Transverse colon (tissue), 4 donors: ENCODE measurements at regions not wholly inside any gene's neighbourhood (a gene's known extent, or its start where the extent isn't known, plus 50 kb on each side); places are given as distances from the start of the nearest gene placed in this dataset.
"Not testable (repeated sequence)": the region's sequence is repeated elsewhere in the genome, so short reads cannot be mapped to it uniquely, and the experiment has no call there.

ENCODE experiments used
- DNase-seq: peaks from one replicate; pipeline ENCODE4 v3.0.0-alpha.2; 2019
- H3K27ac ChIP-seq, 4 donors: fragments of 200-600 bp; sonication (generic); 2 replicates each; pipeline ENCODE4 v1.5.1; 2016 to 2018; ENCODE audit warnings: inconsistent platforms in 4 of 4
- H3K27me3 ChIP-seq: fragments of 200-600 bp; sonication (generic); 2 replicates; pipeline ENCODE4 v1.5.1; 2017; ENCODE audit warnings: inconsistent platforms
- H3K36me3 ChIP-seq, 4 donors: fragments of 200-600 bp; sonication (generic); 2 replicates each; pipeline ENCODE4 v1.5.1; 2017 to 2019; ENCODE audit warnings: inconsistent platforms in 4 of 4
- H3K4me1 ChIP-seq, 4 donors: fragments of 200-600 bp; sonication (generic); 2 replicates each; pipeline ENCODE4 v1.5.1; 2017 to 2020; ENCODE audit warnings: inconsistent platforms in 4 of 4
- H3K4me3 ChIP-seq, 4 donors: fragments of 200-600 bp; sonication (generic); 1 replicate in 1 of 4; 2 replicates in 3 of 4; pipeline versions ENCODE4 v1.5.1 to v1.6.1; 2017 to 2019; ENCODE audit warnings: inconsistent platforms in 4 of 4
- H3K9me3 ChIP-seq, 2 donors: fragments of 200-600 bp; sonication (generic); 2 replicates each; pipeline ENCODE4 v1.5.1; 2017 to 2019; ENCODE audit warnings: inconsistent platforms in 2 of 2
- CTCF ChIP-seq, 5 experiments: fragments of 200-600 bp in 3 of 5; fragments of 450-650 bp in 2 of 5; sonication (generic) in 3 of 5; IDR thresholded peaks; 1 replicate in 2 of 5; 2 replicates in 3 of 5; pipeline ENCODE4 v1.5.1; 2016 to 2017; ENCODE audit warnings: antibody characterized with exemption in 5 of 5, inconsistent platforms in 3 of 5, mild to moderate bottlenecking in 2 of 5, moderate library complexity in 1 of 5
- EP300 ChIP-seq: sonication (generic); formaldehyde crosslinking; IDR thresholded peaks from one replicate; pipeline ENCODE4 v1.6.1; 2017; ENCODE audit warnings: antibody characterized with exemption, low read depth
- POLR2A ChIP-seq: fragments of 450-650 bp; IDR thresholded peaks from one replicate; pipeline ENCODE4 v1.6.1; 2016; ENCODE audit warnings: antibody characterized with exemption, mild to moderate bottlenecking, moderate library complexity
- POLR2AphosphoS5 ChIP-seq, 3 donors: sonication (generic); formaldehyde crosslinking; IDR thresholded peaks; one replicate each; pipeline ENCODE4 v1.6.1; 2016; ENCODE audit warnings: antibody characterized with exemption in 3 of 3
- WGBS, 2 donors: methylation state at CpG; one replicate each; pipeline ENCODE4 v1.1.5; 2018; ENCODE audit warnings: low coverage in 1 of 2; 5-methylcytosine and 5-hydroxymethylcytosine counted together
- in situ Hi-C, 4 donors: fragments of 200-750 bp; cut with MboI; loops; one replicate each; pipeline versions ENCODE4 v1.15.0 to v1.15.1; 2017; ENCODE audit warnings: low sequenced_read_pairs in 3 of 4, low pct_ligation_motif_present in 1 of 4, low pct_unique_long_range_greater_than_20kb in 1 of 4
- intact Hi-C: fragments of 100-400 bp; cut with DNase I; formaldehyde crosslinking; loops from one replicate; pipeline ENCODE4 v1.15.1; 2023; ENCODE audit warnings: low total_unique reads

- WGBS, 2 donors, result 86 to 89% methylated on average over 4 of the region's 4 CpGs
- no peaks in the 10 kb centered on the region for H3K9me3 ChIP-seq
Observed at GRCh38 chr11:80930038-80930437, 1489.2 kb upstream of the TENM4 start.

GRCh38 chr11:80929031-80929805, 1488.4 kb upstream of the TENM4 start:
- no peaks in the 10 kb centered on the region for H3K36me3 ChIP-seq
- H3K27ac ChIP-seq, result no peak overlapping the region
- TF ChIP-seq POLR2A (no peak), POLR2AphosphoS5 (IDR thresholded peaks at IDR 0.05) (no peak), CTCF (IDR thresholded peaks at IDR 0.05) (no peak), EP300 (no peak)
- no peak for DNase-seq
- 79 to 91% methylated on average over 1 of the region's 1 CpG for WGBS, 2 donors
- H3K27me3 ChIP-seq, result no peaks in the 10 kb centered on the region
- in situ Hi-C loops (no loop called here), intact Hi-C loops (no loop called here)
- H3K4me3 ChIP-seq, result no peak overlapping the region
- H3K4me1 ChIP-seq, result no peaks in the 10 kb centered on the region
- no peaks in the 10 kb centered on the region for H3K9me3 ChIP-seq

More at GRCh38 chr11:80930038-80930437, 1489.2 kb upstream of the TENM4 start:
- intact Hi-C loops, result no loop called here
- Histone ChIP-seq H3K27me3 (no peaks in the 10 kb centered on the region), H3K27ac (no peak overlapping the region), H3K4me1 (no peaks in the 10 kb centered on the region), H3K36me3 (no peaks in the 10 kb centered on the region), H3K4me3 (no peak overlapping the region)
- TF ChIP-seq CTCF (IDR thresholded peaks at IDR 0.05), result no peak
- no peak for TF ChIP-seq POLR2AphosphoS5 (IDR thresholded peaks at IDR 0.05)
- DNase-seq, result no peak
- in situ Hi-C loops, result no loop called here

- WGBS, 2 donors, result 75 to 81% methylated on average over 5 of the region's 5 CpGs
- H3K4me3 ChIP-seq, result no peak overlapping the region
- DNase-seq, result no peak
- H3K36me3 ChIP-seq, result no peaks in the 10 kb centered on the region
- no peaks in the 10 kb centered on the region for H3K27me3 ChIP-seq
- no peaks in the 10 kb centered on the region for H3K4me1 ChIP-seq
- H3K27ac ChIP-seq, result no peak overlapping the region
- H3K9me3 ChIP-seq, result no peaks in the 10 kb centered on the region
- TF ChIP-seq EP300 (no peak), POLR2AphosphoS5 (IDR thresholded peaks at IDR 0.05) (no peak), POLR2A (no peak), CTCF (IDR thresholded peaks at IDR 0.05) (no peak)
- intact Hi-C loops, result no loop called here
- in situ Hi-C loops, result no loop called here
Observed at GRCh38 chr11:80925321-80925720, 1484.5 kb upstream of the TENM4 start.

GRCh38 chr11:80921310-80921709, 1480.5 kb upstream of the TENM4 start:
- H3K36me3 ChIP-seq, DNase-seq, H3K27ac ChIP-seq, H3K4me3 ChIP-seq, H3K4me1 ChIP-seq, in situ Hi-C loops, H3K27me3 ChIP-seq, H3K9me3 ChIP-seq, intact Hi-C loops: not testable (repeated sequence)

GRCh38 chr11:80916173-80916798, 1475.5 kb upstream of the TENM4 start:
- no peak overlapping the region for H3K27ac ChIP-seq
- no peak for DNase-seq
- no peak overlapping the region for H3K4me3 ChIP-seq
- H3K36me3 ChIP-seq, result no peaks in the 10 kb centered on the region
- H3K27me3 ChIP-seq, result no peaks in the 10 kb centered on the region
- TF ChIP-seq POLR2AphosphoS5 (IDR thresholded peaks at IDR 0.05), result no peak
- no peak for TF ChIP-seq POLR2A
- no peak for TF ChIP-seq CTCF (IDR thresholded peaks at IDR 0.05)
- TF ChIP-seq EP300, result no peak
- intact Hi-C loops, result no loop called here
- no peaks in the 10 kb centered on the region for H3K9me3 ChIP-seq
- no peaks in the 10 kb centered on the region for H3K4me1 ChIP-seq
- in situ Hi-C loops, result no loop called here
- whole genome bisulfite sequencing, 2 donors, result 60 to 79% methylated on average over 1 of the region's 1 CpG
